COLO668 (cell line): ENCODE measurements at regions not wholly inside any gene's neighbourhood (a gene's known extent, or its start where the extent isn't known, plus 50 kb on each side); places are given as distances from the start of the nearest gene placed in this dataset.
"Not testable (repeated sequence)": the region's sequence is repeated elsewhere in the genome, so short reads cannot be mapped to it uniquely, and the experiment has no call there.

Experiments
- DNase-seq: peaks from one replicate; lab custom pipeline; 2025; ENCODE audit not compliant: unreplicated experiment; lab: John Stamatoyannopoulos, UW

GRCh38 chr2:192488158-192488557 is 293.4 kb upstream of the TMEFF2 start:
- DNase-seq = not testable (repeated sequence)

- no peak for DNase-seq
Observed at GRCh38 chr2:192487636-192488035, 292.9 kb upstream of the TMEFF2 start.

GRCh38 chr2:192484903-192485302 is 290.2 kb upstream of the TMEFF2 start:
- DNase-seq = no peak

- no peak for DNase-seq
Observed at GRCh38 chr2:192480984-192481383, 286.3 kb upstream of the TMEFF2 start.

GRCh38 chr2:192473331-192473730 is 278.6 kb upstream of the TMEFF2 start:
- no peak for DNase-seq

GRCh38 chr2:192471982-192472381 is 277.2 kb upstream of the TMEFF2 start:
- DNase-seq = no peak

GRCh38 chr2:192469612-192470011 is 274.9 kb upstream of the TMEFF2 start:
- DNase-seq = no peak

- no peak for DNase-seq
Observed at GRCh38 chr2:192467953-192468660, 273.4 kb upstream of the TMEFF2 start.

GRCh38 chr2:192465141-192465540 is 270.4 kb upstream of the TMEFF2 start:
- DNase-seq = no peak

GRCh38 chr2:192459422-192459821 is 264.7 kb upstream of the TMEFF2 start:
- DNase-seq = no peak

- DNase-seq = no peak
Observed at GRCh38 chr2:192448881-192449280, 254.1 kb upstream of the TMEFF2 start.

- DNase-seq = no peak
Observed at GRCh38 chr2:192444286-192444838, 249.6 kb upstream of the TMEFF2 start.

- no peak for DNase-seq
Observed at GRCh38 chr2:192443831-192444230, 249.1 kb upstream of the TMEFF2 start.

- DNase-seq = no peak
Observed at GRCh38 chr2:192438239-192438638, 243.5 kb upstream of the TMEFF2 start.

- no peak for DNase-seq
Observed at GRCh38 chr2:192437653-192438052, 242.9 kb upstream of the TMEFF2 start.

GRCh38 chr2:192424243-192424642 is 229.5 kb upstream of the TMEFF2 start:
- no peak for DNase-seq

- DNase-seq = no peak
Observed at GRCh38 chr2:192419786-192420185, 225.1 kb upstream of the TMEFF2 start.

- no peak for DNase-seq
Observed at GRCh38 chr2:192416060-192416459, 221.3 kb upstream of the TMEFF2 start.

GRCh38 chr2:192414794-192415193 is 220.1 kb upstream of the TMEFF2 start:
- no peak for DNase-seq

GRCh38 chr2:192413812-192414681 is 219.3 kb upstream of the TMEFF2 start:
- DNase-seq = no peak

- not testable (repeated sequence) for DNase-seq
Observed at GRCh38 chr2:192412866-192413265, 218.1 kb upstream of the TMEFF2 start.

- DNase-seq = no peak
Observed at GRCh38 chr2:192412394-192412793, 217.7 kb upstream of the TMEFF2 start.
